Aorta (tissue), 5 donors: ENCODE measurements at regions not wholly inside any gene's neighbourhood (a gene's known extent, or its start where the extent isn't known, plus 50 kb on each side); places are given as distances from the start of the nearest gene placed in this dataset.

Experiments used
- ATAC-seq: fragments of 200-7000 bp; cut with Tn5 transposase; one replicate; pipeline ENCODE4 v1.9.1; 2022; ENCODE audit warnings: moderate library complexity; ENCODE audit not compliant: low FRiP score
- DNase-seq, 2 donors: peaks; one replicate each; pipeline ENCODE4 v3.0.0-alpha.2; 2020
- H3K27ac ChIP-seq, 2 donors: one replicate each; pipeline ENCODE4 v1.5.1; 2013; ENCODE audit warnings: low read length in 2 of 2, mild to moderate bottlenecking in 2 of 2, moderate library complexity in 2 of 2, control low read depth in 1 of 2, inconsistent platforms in 1 of 2, low read depth in 1 of 2
- H3K27me3 ChIP-seq, 2 donors: one replicate each; pipeline ENCODE4 v1.6.1; 2013; ENCODE audit warnings: control low read depth in 1 of 2, low read length in 1 of 2, mild to moderate bottlenecking in 1 of 2, moderate library complexity in 1 of 2; ENCODE audit not compliant: insufficient read depth in 2 of 2, control insufficient read depth in 1 of 2
- H3K36me3 ChIP-seq, 2 donors: one replicate each; pipeline ENCODE4 v1.6.1; 2013; ENCODE audit warnings: control low read depth in 1 of 2, low read length in 1 of 2, mild to moderate bottlenecking in 1 of 2; ENCODE audit not compliant: insufficient read depth in 2 of 2, control insufficient read depth in 1 of 2
- H3K4me1 ChIP-seq, 2 donors: one replicate each; pipeline ENCODE4 v1.6.1; 2013; ENCODE audit warnings: low read length in 2 of 2, control low read depth in 1 of 2, mild to moderate bottlenecking in 1 of 2, moderate library complexity in 1 of 2; ENCODE audit not compliant: insufficient read depth in 2 of 2, control insufficient read depth in 1 of 2
- H3K4me3 ChIP-seq, 2 donors: one replicate each; pipeline ENCODE4 v1.5.1; 2013; ENCODE audit warnings: low read length in 2 of 2, control low read depth in 1 of 2, mild to moderate bottlenecking in 1 of 2
- H3K9me3 ChIP-seq: one replicate; pipeline ENCODE4 v1.6.1; 2013; ENCODE audit warnings: mild to moderate bottlenecking, low read length; ENCODE audit not compliant: control insufficient read depth
- WGBS, 2 donors: extraction: QIAGEN DNeasy Blood & Tissue Kit; methylation state at CpG; one replicate each; pipeline ENCODE4 v1.1.7; 2013; 5-methylcytosine and 5-hydroxymethylcytosine counted together
- intact Hi-C, 2 donors: fragments of 100-400 bp; cut with DNase I; formaldehyde crosslinking; loops; one replicate each; pipeline versions ENCODE4 v1.14.2 to v1.15.0; 2022
- donor health status: healthy with polysubstance abuse.
- donor health status: Bipolar disorder and iron deficiency.
- donor health status: DM: no; HTN: no; CAD: no.
- donor health status: DM: no; HTN: no; CAD: no.
- donor health status: DM: yes; HTN: yes; CAD: no.

- Histone ChIP-seq H3K27ac (peak overlapping the region; percentile 38 to 56), H3K9me3 (no peaks in the 10 kb centered on the region), H3K36me3 (no peaks in the 10 kb centered on the region), H3K27me3 (no peaks in the 10 kb centered on the region), H3K4me3 (no peak overlapping the region), H3K4me1 (peaks cover 4 to 5% of the 10 kb centered on the region in 2 donors)
- ATAC-seq (peak; percentile 87), DNase-seq (peak in 1 of 2 donors; percentile 47)
- WGBS, 2 donors, result 1 to 7% methylated on average over 6 of the region's 6 CpGs
- intact Hi-C loops, result loop anchor here (5.0 kb wide), 1 partner anchor 63 kb away; no protein-coding TSS in a partner anchor
Observed at GRCh38 chr2:18454692-18455235, 105.7 kb downstream of the RDH14 start.

- no peaks in the 10 kb centered on the region for H3K27me3 ChIP-seq
- no peaks in the 10 kb centered on the region for H3K9me3 ChIP-seq
- peak overlapping the region in 1 of 2 donors; percentile 57 for H3K27ac ChIP-seq
- no peaks in the 10 kb centered on the region for H3K36me3 ChIP-seq
- no peak for ATAC-seq
- no peak overlapping the region for H3K4me3 ChIP-seq
- 77 to 82% methylated on average over 2 of the region's 2 CpGs for WGBS, 2 donors
- peaks cover 6 to 11% of the 10 kb centered on the region in 2 donors for H3K4me1 ChIP-seq
- intact Hi-C loops, result no loop called here
- no peak for DNase-seq
Observed at GRCh38 chr2:18446715-18447114, 113.7 kb downstream of the RDH14 start.

- no peaks in the 10 kb centered on the region for H3K9me3 ChIP-seq
- peaks cover 4 to 11% of the 10 kb centered on the region in 2 donors for H3K4me1 ChIP-seq
- no peaks in the 10 kb centered on the region for H3K27me3 ChIP-seq
- WGBS, 2 donors, result 6 to 7% methylated on average over 7 of the region's 7 CpGs
- peak overlapping the region; percentile 57 to 67 for H3K27ac ChIP-seq
- no peaks in the 10 kb centered on the region for H3K36me3 ChIP-seq
- peak; percentile 85 for ATAC-seq
- DNase-seq, result peak in 1 of 2 donors; percentile 58
- intact Hi-C loops, result no loop called here
- no peak overlapping the region for H3K4me3 ChIP-seq
Observed at GRCh38 chr2:18445433-18446320, 114.8 kb downstream of the RDH14 start.

DNA sequence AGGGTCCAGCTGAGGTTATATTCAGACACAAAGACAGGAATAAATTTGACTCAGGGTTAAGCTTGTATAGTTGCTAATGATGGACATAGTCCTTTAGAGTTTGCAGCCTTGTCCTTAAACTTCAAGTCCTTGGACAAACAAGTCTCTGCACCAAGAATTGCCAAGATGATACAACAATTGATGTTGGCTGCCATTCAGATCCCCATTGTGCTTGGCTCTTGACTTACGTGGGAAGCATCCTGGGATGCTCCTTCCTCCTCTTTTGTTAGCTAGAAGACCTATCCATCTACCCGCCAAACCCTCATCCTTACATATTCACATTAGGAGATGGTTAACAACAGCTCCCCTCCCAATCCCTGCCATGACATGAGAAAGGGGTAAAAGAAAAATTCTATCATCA, 115.6 kb downstream of the RDH14 start:
- no peaks in the 10 kb centered on the region for H3K27me3 ChIP-seq
- H3K9me3 ChIP-seq, result no peaks in the 10 kb centered on the region
- no peak for ATAC-seq
- DNase-seq, result no peak
- intact Hi-C loops, result no loop called here
- WGBS, 2 donors, result 47% methylated on average over 2 of the region's 2 CpGs
- no peak overlapping the region for H3K4me3 ChIP-seq
- H3K4me1 ChIP-seq, result peaks cover 4 to 11% of the 10 kb centered on the region in 2 donors
- H3K36me3 ChIP-seq, result no peaks in the 10 kb centered on the region
- peak overlapping the region in 1 of 2 donors; percentile 67 for H3K27ac ChIP-seq

DNA sequence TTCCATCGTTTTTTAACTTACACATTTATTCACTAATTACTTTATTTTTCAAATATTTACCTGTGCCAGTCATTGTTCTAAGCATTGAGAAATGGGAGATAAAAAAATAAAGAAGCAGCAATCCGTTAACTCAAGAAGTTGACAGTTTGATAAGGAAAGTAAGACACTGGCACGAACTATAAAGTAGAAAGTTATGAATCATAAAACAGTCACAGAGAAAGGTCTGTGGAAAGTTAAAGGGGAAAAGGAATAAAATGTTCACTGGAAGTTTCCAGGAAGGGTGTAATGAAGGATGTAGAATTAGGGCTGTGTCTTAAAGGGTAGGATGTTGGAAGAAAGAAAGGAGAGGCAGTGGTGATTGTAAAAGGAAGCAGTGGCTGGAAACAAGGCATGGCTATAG, 118.9 kb downstream of the RDH14 start:
- Histone ChIP-seq H3K9me3 (no peaks in the 10 kb centered on the region), H3K36me3 (no peaks in the 10 kb centered on the region), H3K4me1 (peaks cover 4 to 11% of the 10 kb centered on the region in 2 donors), H3K27ac (no peak overlapping the region), H3K4me3 (no peak overlapping the region), H3K27me3 (no peaks in the 10 kb centered on the region)
- no peak for DNase-seq
- no peak for ATAC-seq
- intact Hi-C loops, result no loop called here
- WGBS, 2 donors, result 17 to 26% methylated on average over 3 of the region's 3 CpGs

GRCh38 chr2:18440777-18441176, 119.7 kb downstream of the RDH14 start:
- peaks cover 3 to 4% of the 10 kb centered on the region in 2 donors for H3K4me1 ChIP-seq
- intact Hi-C loops, result no loop called here

GRCh38 chr2:18440141-18440661, 120.3 kb downstream of the RDH14 start:
- peak in 1 of 2 donors; percentile 48 for DNase-seq
- intact Hi-C loops, result no loop called here

More at GRCh38 chr2:18440777-18441176, 119.7 kb downstream of the RDH14 start:
- Histone ChIP-seq H3K27ac (no peak overlapping the region), H3K9me3 (no peaks in the 10 kb centered on the region), H3K36me3 (no peaks in the 10 kb centered on the region), H3K27me3 (no peaks in the 10 kb centered on the region), H3K4me3 (no peak overlapping the region)
- DNase-seq, result no peak
- WGBS, 2 donors, result 79 to 84% methylated on average over 4 of the region's 4 CpGs
- ATAC-seq, result no peak

DNA sequence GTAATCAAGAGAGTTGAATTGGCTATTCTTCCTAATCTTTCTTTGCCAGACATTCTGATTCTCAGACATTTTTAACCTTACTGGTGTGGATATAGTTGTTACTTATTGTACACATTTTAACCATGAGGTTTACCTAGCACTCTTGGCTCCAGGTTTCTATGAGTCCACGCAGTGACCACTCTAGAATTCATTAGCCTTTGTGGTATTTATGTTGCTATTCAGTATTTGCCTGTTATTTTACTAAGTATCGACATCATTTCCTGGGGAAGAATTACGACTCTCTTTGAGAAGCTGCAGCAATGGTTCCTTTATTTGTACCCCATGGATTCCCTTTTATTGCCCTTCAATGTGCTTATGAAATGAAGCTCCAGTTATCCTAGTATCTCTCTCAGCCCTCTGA, 120.7 kb downstream of the RDH14 start:
- 85 to 89% methylated on average over 3 of the region's 3 CpGs for WGBS, 2 donors
- H3K27ac ChIP-seq, result no peak overlapping the region
- no peaks in the 10 kb centered on the region for H3K36me3 ChIP-seq
- no peak overlapping the region for H3K4me3 ChIP-seq
- no peak for DNase-seq
- H3K27me3 ChIP-seq, result no peaks in the 10 kb centered on the region
- no peak for ATAC-seq
- intact Hi-C loops, result loop anchor here (5.0 to 10.0 kb wide), 4 partner anchors 78 to 1425 kb away; partner anchors contain the start of gene OSR1 (in 2 of the 2)
- peaks cover 0 to 4% of the 10 kb centered on the region in 2 donors for H3K4me1 ChIP-seq
- H3K9me3 ChIP-seq, result no peaks in the 10 kb centered on the region

More at GRCh38 chr2:18440141-18440661, 120.3 kb downstream of the RDH14 start:
- 72 to 76% methylated on average over 6 of the region's 6 CpGs for WGBS, 2 donors
- ATAC-seq, result no peak
- Histone ChIP-seq H3K27ac (no peak overlapping the region), H3K4me3 (no peak overlapping the region), H3K36me3 (no peaks in the 10 kb centered on the region), H3K27me3 (no peaks in the 10 kb centered on the region), H3K4me1 (peaks cover 0 to 4% of the 10 kb centered on the region in 2 donors), H3K9me3 (no peaks in the 10 kb centered on the region)
